Adrenal gland (tissue), 9 donors: ENCODE measurements at regions not wholly inside any gene's neighbourhood (a gene's known extent, or its start where the extent isn't known, plus 50 kb on each side); places are given as distances from the start of the nearest gene placed in this dataset.
"Not testable (repeated sequence)": the region's sequence is repeated elsewhere in the genome, so short reads cannot be mapped to it uniquely, and the experiment has no call there.

Experiments
- DNase-seq, 7 donors: peaks; one replicate each; pipeline ENCODE4 v3.0.0-alpha.2; 2019 to 2020
- H3K27ac ChIP-seq, 5 donors: fragments of 200-600 bp; sonication (generic) in 4 of 5; 1 replicate in 3 of 5; 2 replicates in 2 of 5; pipeline versions ENCODE4 v1.5.1 to v1.8.0; 2016 to 2020; ENCODE audit warnings: mild to moderate bottlenecking in 1 of 5
- H3K27me3 ChIP-seq: fragments of 200-600 bp; 2 replicates; pipeline ENCODE4 v1.8.0; 2021
- H3K36me3 ChIP-seq, 2 donors: fragments of 200-600 bp; replicated peaks in 1 of 2; 1 replicate in 1 of 2; 2 replicates in 1 of 2; pipeline versions ENCODE4 v1.5.1 to v1.8.0; 2018 to 2022
- H3K4me1 ChIP-seq, 2 donors: fragments of 200-600 bp; replicated peaks in 1 of 2; 1 replicate in 1 of 2; 2 replicates in 1 of 2; pipeline versions ENCODE4 v1.5.1 to v1.8.0; 2018 to 2021
- H3K4me3 ChIP-seq, 4 donors: fragments of 200-600 bp; sonication (generic) in 3 of 4; one replicate each; pipeline ENCODE4 v1.5.1; 2016 to 2018
- H3K9me3 ChIP-seq, 3 donors: fragments of 200-600 bp; sonication (generic) in 1 of 3; replicated peaks in 1 of 3; 1 replicate in 2 of 3; 2 replicates in 1 of 3; pipeline versions ENCODE4 v1.5.1 to v1.8.0; 2016 to 2021
- POLR2A ChIP-seq, 2 donors: fragments of 450-650 bp; IDR thresholded peaks; one replicate each; pipeline ENCODE4 v1.6.1; 2017; ENCODE audit warnings: antibody characterized with exemption in 2 of 2, mild to moderate bottlenecking in 2 of 2, moderate library complexity in 1 of 2
- WGBS, 4 donors: extraction: QIAGEN DNeasy Blood & Tissue Kit in 2 of 4; methylation state at CpG; one replicate each; pipeline versions ENCODE4 v1.1.5 to v1.1.7; 2013 to 2017; 5-methylcytosine and 5-hydroxymethylcytosine counted together
- intact Hi-C, 2 donors: fragments of 100-400 bp; cut with DNase I; formaldehyde crosslinking; loops; one replicate each; pipeline versions ENCODE4 v1.14.1 to v1.15.0; 2022 to 2023
- TF ChIP-seq, protein P1 (sequence below), 6 experiments: fragments of 450-650 bp in 4 of 6; fragments of 200-600 bp in 2 of 6; sonication (generic) in 1 of 6; IDR thresholded peaks; 1 replicate in 5 of 6; 2 replicates in 1 of 6; pipeline versions ENCODE4 v1.5.1 to v1.8.0; 2016 to 2021; ENCODE audit warnings: antibody characterized with exemption in 6 of 6, mild to moderate bottlenecking in 2 of 6, moderate library complexity in 1 of 6
- donor health status: healthy with polysubstance abuse.
- donor health status: Bipolar disorder and iron deficiency.
- donor health status: DM: yes; HTN: yes; CAD: no.
- donor health status: DM: no; HTN: no; CAD: no.
- donor health status: DM: no; HTN: no; CAD: no.

DNA sequence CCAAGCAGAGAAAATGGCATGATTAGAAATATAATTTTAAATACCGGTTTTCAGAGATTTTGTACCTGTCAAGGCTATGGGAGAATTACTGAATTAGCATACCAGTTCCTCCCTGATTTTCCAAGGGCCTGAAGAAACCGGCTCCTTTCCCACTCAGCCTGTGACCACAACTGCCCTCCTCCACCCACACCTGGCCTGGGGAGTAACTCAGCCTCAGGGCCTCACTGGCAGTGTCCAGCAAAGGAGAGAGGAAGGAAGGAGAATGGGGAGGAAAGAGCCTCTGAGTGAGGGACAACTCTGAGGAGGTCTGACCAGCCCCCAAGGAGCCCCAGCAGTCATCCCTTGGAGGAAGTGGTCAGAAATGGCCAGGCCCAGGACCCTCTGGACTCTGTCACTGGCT, 98.0 kb upstream of the LYZL2 start:
- intact Hi-C loops: no loop called here
- Histone ChIP-seq H3K36me3 (no peaks in the 10 kb centered on the region), H3K27me3 (no peaks in the 10 kb centered on the region), H3K4me1 (no peaks in the 10 kb centered on the region), H3K9me3 (no peaks in the 10 kb centered on the region), H3K4me3 (no peak overlapping the region), H3K27ac (no peak overlapping the region)
- 55 to 86% (median 66%) methylated on average over 2 of the region's 2 CpGs for WGBS, 4 donors
- no peak for DNase-seq
- TF ChIP-seq, protein P1, sequence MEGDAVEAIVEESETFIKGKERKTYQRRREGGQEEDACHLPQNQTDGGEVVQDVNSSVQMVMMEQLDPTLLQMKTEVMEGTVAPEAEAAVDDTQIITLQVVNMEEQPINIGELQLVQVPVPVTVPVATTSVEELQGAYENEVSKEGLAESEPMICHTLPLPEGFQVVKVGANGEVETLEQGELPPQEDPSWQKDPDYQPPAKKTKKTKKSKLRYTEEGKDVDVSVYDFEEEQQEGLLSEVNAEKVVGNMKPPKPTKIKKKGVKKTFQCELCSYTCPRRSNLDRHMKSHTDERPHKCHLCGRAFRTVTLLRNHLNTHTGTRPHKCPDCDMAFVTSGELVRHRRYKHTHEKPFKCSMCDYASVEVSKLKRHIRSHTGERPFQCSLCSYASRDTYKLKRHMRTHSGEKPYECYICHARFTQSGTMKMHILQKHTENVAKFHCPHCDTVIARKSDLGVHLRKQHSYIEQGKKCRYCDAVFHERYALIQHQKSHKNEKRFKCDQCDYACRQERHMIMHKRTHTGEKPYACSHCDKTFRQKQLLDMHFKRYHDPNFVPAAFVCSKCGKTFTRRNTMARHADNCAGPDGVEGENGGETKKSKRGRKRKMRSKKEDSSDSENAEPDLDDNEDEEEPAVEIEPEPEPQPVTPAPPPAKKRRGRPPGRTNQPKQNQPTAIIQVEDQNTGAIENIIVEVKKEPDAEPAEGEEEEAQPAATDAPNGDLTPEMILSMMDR (IDR thresholded peaks at IDR 0.05): no peak
- no peak for TF ChIP-seq POLR2A (IDR thresholded peaks at IDR 0.05)

DNA sequence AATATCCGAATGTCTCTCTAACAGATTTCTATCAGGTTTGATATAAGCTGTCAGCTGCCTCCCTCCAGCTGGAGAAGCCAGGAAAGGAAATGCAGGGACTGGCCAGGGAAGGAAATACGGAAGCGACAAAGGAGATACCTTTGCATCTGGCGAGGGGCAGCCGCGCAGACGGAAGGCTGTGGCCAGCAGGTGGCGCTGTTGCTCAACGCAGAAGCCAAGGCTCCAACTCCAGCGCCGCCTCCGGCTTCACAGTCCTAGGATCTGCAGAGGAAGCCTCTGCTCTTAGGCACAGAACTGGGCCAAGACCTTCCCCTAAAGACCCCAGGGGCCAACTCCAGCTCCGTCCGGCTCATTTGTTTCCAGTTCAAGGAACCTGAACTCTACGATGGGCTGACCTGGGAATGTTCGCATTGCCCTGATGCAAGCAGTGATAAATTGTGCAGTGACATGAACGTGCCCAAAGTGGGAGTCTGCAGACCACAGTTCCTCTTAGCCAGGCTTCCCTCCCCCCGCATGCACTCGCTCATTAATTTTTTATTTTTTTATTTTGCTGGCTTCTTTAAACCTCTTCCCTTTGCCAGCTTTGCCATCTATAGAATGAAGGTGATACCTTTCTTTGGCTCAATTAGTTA, 97.3 kb upstream of the LYZL2 start:
- 6 to 16% (median 7%) methylated on average over 6 to 19 of the region's 19 CpGs for WGBS, 4 donors
- H3K36me3 ChIP-seq, H3K27ac ChIP-seq, H3K9me3 ChIP-seq, intact Hi-C loops, H3K27me3 ChIP-seq, H3K4me1 ChIP-seq, H3K4me3 ChIP-seq: not testable (repeated sequence)
- TF ChIP-seq, protein P1 (IDR thresholded peaks at IDR 0.05): peak in 4 of 6 experiments; percentile 32 to 75 (median 46)
- DNase-seq: peak; percentile 59 to 89 (median 83)

DNA sequence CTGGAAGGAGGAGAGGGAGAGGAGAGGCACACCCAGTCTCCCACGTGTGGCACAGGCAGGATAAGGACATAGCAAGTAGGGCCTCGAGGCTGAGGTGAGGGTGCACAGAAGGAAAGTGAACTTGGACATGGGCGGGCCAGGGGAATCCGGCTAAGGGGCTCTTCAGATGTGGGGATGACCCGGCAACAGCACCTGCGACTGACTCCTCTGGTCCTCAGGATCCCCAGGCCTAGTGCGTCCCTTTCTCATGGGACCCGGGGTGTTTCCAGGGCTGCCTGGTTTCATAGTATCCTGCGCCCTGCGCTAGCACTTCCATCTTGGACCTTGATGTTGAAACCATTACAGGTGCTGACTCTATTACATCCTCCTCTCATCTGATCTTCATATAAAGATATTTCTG, 96.1 kb upstream of the LYZL2 start:
- Histone ChIP-seq H3K4me3 (no peak overlapping the region), H3K4me1 (no peaks in the 10 kb centered on the region), H3K36me3 (no peaks in the 10 kb centered on the region), H3K27ac (no peak overlapping the region), H3K9me3 (no peaks in the 10 kb centered on the region), H3K27me3 (no peaks in the 10 kb centered on the region)
- TF ChIP-seq, protein P1 (IDR thresholded peaks at IDR 0.05): no peak
- no peak for TF ChIP-seq POLR2A (IDR thresholded peaks at IDR 0.05)
- WGBS, 4 donors: 82 to 88% (median 84%) methylated on average over 10 of the region's 10 CpGs
- DNase-seq: no peak
- intact Hi-C loops: no loop called here

DNA sequence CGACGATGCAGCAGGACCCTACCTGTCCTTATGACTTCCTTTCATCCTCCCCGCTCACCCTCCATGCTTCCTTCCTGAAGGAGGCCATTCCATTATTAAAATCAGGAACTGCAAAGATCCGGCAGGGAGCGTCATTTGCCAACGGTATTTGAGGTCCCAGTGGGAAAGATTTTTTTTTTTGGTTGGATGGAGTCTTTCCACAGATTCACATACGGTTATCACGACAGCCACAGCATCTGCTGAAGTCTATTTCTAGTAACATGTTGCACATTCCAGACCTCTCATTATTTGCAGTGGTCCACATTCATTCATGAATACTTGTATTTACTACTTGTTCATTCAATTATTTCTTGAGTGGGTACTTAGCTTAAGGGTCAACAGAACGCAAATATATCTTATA, 94.7 kb upstream of the LYZL2 start:
- intact Hi-C loops: no loop called here
- DNase-seq: no peak
- Histone ChIP-seq H3K4me1 (no peaks in the 10 kb centered on the region), H3K9me3 (no peaks in the 10 kb centered on the region), H3K4me3 (no peak overlapping the region), H3K27ac (no peak overlapping the region), H3K27me3 (no peaks in the 10 kb centered on the region), H3K36me3 (no peaks in the 10 kb centered on the region)
- WGBS, 4 donors: 67 to 73% (median 69%) methylated on average over 9 of the region's 9 CpGs
- TF ChIP-seq POLR2A (IDR thresholded peaks at IDR 0.05): no peak
- TF ChIP-seq, protein P1 (IDR thresholded peaks at IDR 0.05): no peak
